PFSK-1 (cell line): ENCODE measurements at regions not wholly inside any gene's neighbourhood (a gene's known extent, or its start where the extent isn't known, plus 50 kb on each side); places are given as distances from the start of the nearest gene placed in this dataset.

Experiments used
- FOXP2 ChIP-seq: optimal IDR thresholded peaks from 2 replicates; pipeline ENCODE3; 2011; ENCODE audit warnings: borderline replicate concordance, control low read depth, inconsistent platforms; ENCODE audit not compliant: insufficient read depth; ENCODE audit errors: extremely low read length, extremely low read depth
- POLR2AphosphoS5 ChIP-seq: IDR thresholded peaks from 2 replicates; pipeline ENCODE4 v1.6.1; 2012; ENCODE audit warnings: low read depth, mild to moderate bottlenecking, control low read depth, low read length, moderate library complexity
- REST ChIP-seq, 2 experiments: IDR thresholded peaks; 2 replicates each; pipeline versions ENCODE4 v1.6.1 to v1.8.0; 2011 to 2012; ENCODE audit warnings: low read depth in 2 of 2, low read length in 2 of 2, control low read depth in 1 of 2, inconsistent platforms in 1 of 2, mild to moderate bottlenecking in 1 of 2, moderate library complexity in 1 of 2; ENCODE audit not compliant: insufficient read depth in 1 of 2
- SIN3A ChIP-seq: IDR thresholded peaks from 2 replicates; pipeline ENCODE4 v1.6.1; 2012; ENCODE audit warnings: mild to moderate bottlenecking, low read length, moderate library complexity, borderline replicate concordance; ENCODE audit not compliant: insufficient read depth
- TAF1 ChIP-seq: IDR thresholded peaks from 2 replicates; pipeline ENCODE4 v1.6.1; 2012; ENCODE audit warnings: low read length, control low read depth, borderline replicate concordance; ENCODE audit not compliant: insufficient read depth

- no peak for TF ChIP-seq TAF1
- no peak for TF ChIP-seq POLR2AphosphoS5
- TF ChIP-seq SIN3A = no peak
- no peak for TF ChIP-seq REST (IDR thresholded peaks at IDR 0.05; ENCODE audit: insufficient read depth in 1 of 2, low read depth in 2 of 2, low read length in 2 of 2)
- no peak for TF ChIP-seq FOXP2
These were observed 107.9 kb downstream of the HAPSTR1 start for GRCh38 chr16:9199311-9199710.

- TF ChIP-seq POLR2AphosphoS5 (no peak), REST (IDR thresholded peaks at IDR 0.05; ENCODE audit: insufficient read depth in 1 of 2, low read depth in 2 of 2, low read length in 2 of 2) (no peak), TAF1 (no peak), FOXP2 (no peak), SIN3A (no peak)
These were observed 108.3 kb downstream of the HAPSTR1 start for GRCh38 chr16:9199751-9200150.

- TF ChIP-seq REST (IDR thresholded peaks at IDR 0.05; ENCODE audit: insufficient read depth in 1 of 2, low read depth in 2 of 2, low read length in 2 of 2) = no peak
- TF ChIP-seq TAF1 = no peak
- no peak for TF ChIP-seq SIN3A
- no peak for TF ChIP-seq FOXP2
- TF ChIP-seq POLR2AphosphoS5 = no peak
These were observed 112.5 kb downstream of the HAPSTR1 start for GRCh38 chr16:9203956-9204355.

GRCh38 chr16:9205661-9206060, 114.2 kb downstream of the HAPSTR1 start:
- no peak for TF ChIP-seq POLR2AphosphoS5
- TF ChIP-seq REST (IDR thresholded peaks at IDR 0.05; ENCODE audit: insufficient read depth in 1 of 2, low read depth in 2 of 2, low read length in 2 of 2) = no peak
- TF ChIP-seq TAF1 = no peak
- no peak for TF ChIP-seq FOXP2
- no peak for TF ChIP-seq SIN3A

- TF ChIP-seq SIN3A (no peak), POLR2AphosphoS5 (no peak), REST (IDR thresholded peaks at IDR 0.05; ENCODE audit: insufficient read depth in 1 of 2, low read depth in 2 of 2, low read length in 2 of 2) (no peak), TAF1 (no peak), FOXP2 (no peak)
These were observed 114.7 kb downstream of the HAPSTR1 start for GRCh38 chr16:9206156-9206555.
